ENCODE measurements at regions not wholly inside any gene's neighbourhood (a gene's known extent, or its start where the extent isn't known, plus 50 kb on each side); places are given as distances from the start of the nearest gene placed in this dataset.

GRCh38 chr10:27393961-27394360 lies 110.1 kb upstream of the RAB18 start:
- no peak for DNase-seq
- no peak overlapping the region for H2BK5ac ChIP-seq (ENCODE audit: insufficient read length, low read length)
- H3K9ac ChIP-seq (ENCODE audit: extremely low read depth, insufficient read length, low read length), result no peak overlapping the region
- H3K27me3 ChIP-seq (ENCODE audit: insufficient read depth, low read length), result no peaks in the 10 kb centered on the region
- Mint-ChIP-seq H3K36me3 (ENCODE audit: insufficient read depth in 1 of 3, low read depth in 3 of 3) (peaks cover 0 to 8% (median 5%) of the 10 kb centered on the region in 3 experiments; a peak in 4 of 7 replicates), H3K27ac (no peak overlapping the region), H3K4me1 (peaks cover 13% of the 10 kb centered on the region in 2 experiments), H3K9me3 (peaks cover 9 to 14% of the 10 kb centered on the region in 2 experiments; a peak in 4 of 5 replicates), H3K27me3 (ENCODE audit: low read depth) (no peaks in the 10 kb centered on the region), H3K4me3 (no peak overlapping the region)
- no peak overlapping the region for H2BK12ac ChIP-seq (ENCODE audit: insufficient read length, low read depth, low read length)
- H4K20me1 ChIP-seq (ENCODE audit: control insufficient read depth, insufficient read depth, insufficient read length), result no peaks in the 10 kb centered on the region
- no peaks in the 10 kb centered on the region for H3K9me3 ChIP-seq (ENCODE audit: control insufficient read depth, low read depth, low read length)
- H3K14ac ChIP-seq (ENCODE audit: insufficient read depth, low read length), result no peak overlapping the region
- no peaks in the 10 kb centered on the region for H3K79me1 ChIP-seq (ENCODE audit: insufficient read depth, low read depth, low read length, poor library complexity, severe bottlenecking)
- no peak overlapping the region for H2AFZ ChIP-seq (ENCODE audit: low read length)
- H3K27ac ChIP-seq (ENCODE audit: insufficient read length, low read depth, low read length), result no peak overlapping the region
- H3K23me2 ChIP-seq (ENCODE audit: insufficient read length, low read depth, low read length, poor library complexity, severe bottlenecking), result no peaks in the 10 kb centered on the region
- H4K8ac ChIP-seq (replicated peaks; ENCODE audit: insufficient read length, low read depth, low read length), result no peak overlapping the region
- no peak overlapping the region for H4K91ac ChIP-seq (ENCODE audit: insufficient read length, low read depth, low read length)
- no peak for TF ChIP-seq CTCF (conservative IDR thresholded peaks at IDR 0.05)
- no peak overlapping the region for H2AK5ac ChIP-seq (ENCODE audit: insufficient read length, low read length)
- H4K5ac ChIP-seq (ENCODE audit: insufficient read length, low read depth, low read length), result no peak overlapping the region
- no peak overlapping the region for H3T11ph ChIP-seq (ENCODE audit: low read length)
- no peak overlapping the region for H3K4me2 ChIP-seq (ENCODE audit: insufficient read depth, insufficient read length, low read length)
- H2BK15ac ChIP-seq (ENCODE audit: low read depth, low read length), result no peak overlapping the region
- H3K79me2 ChIP-seq (ENCODE audit: insufficient read depth, low read length), result no peaks in the 10 kb centered on the region
- no CpG with 5 or more reads among the region's 4 CpGs for WGBS (ENCODE audit: extremely low coverage, insufficient read length, low lambda C conversion rate)
- H3K23ac ChIP-seq (ENCODE audit: insufficient read length, low read depth, low read length), result no peak overlapping the region
- no peak overlapping the region for H2BK20ac ChIP-seq (ENCODE audit: low read depth, low read length, poor library complexity, severe bottlenecking)
- no peaks in the 10 kb centered on the region for H3K4me1 ChIP-seq (ENCODE audit: insufficient read depth, low read length)
- no peak overlapping the region for H3K18ac ChIP-seq (ENCODE audit: insufficient read length, low read depth, low read length)
- no peak overlapping the region for H3K56ac ChIP-seq (ENCODE audit: insufficient read length, low read depth, low read length)
- H2BK120ac ChIP-seq (ENCODE audit: low read depth, low read length, poor library complexity, severe bottlenecking), result no peak overlapping the region
- no peak overlapping the region for H3K4ac ChIP-seq (ENCODE audit: low read depth, low read length)
